HL-60 (cell line): ENCODE measurements at regions not wholly inside any gene's neighbourhood (a gene's known extent, or its start where the extent isn't known, plus 50 kb on each side); places are given as distances from the start of the nearest gene placed in this dataset.

ENCODE experiments used
- GABPA ChIP-seq: IDR thresholded peaks from 2 replicates; pipeline ENCODE4 v1.6.1; 2012; ENCODE audit warnings: low read depth
- POLR2AphosphoS5 ChIP-seq: IDR thresholded peaks from 2 replicates; pipeline ENCODE4 v1.6.1; 2012; ENCODE audit warnings: low read depth
- SPI1 ChIP-seq: IDR thresholded peaks from 2 replicates; pipeline ENCODE4 v1.6.1; 2012; ENCODE audit warnings: low read depth, mild to moderate bottlenecking, borderline replicate concordance
- TF ChIP-seq, protein P1 (sequence below): IDR thresholded peaks from one replicate; pipeline ENCODE4 v1.5.1; 2011; ENCODE audit warnings: low read length, control low read depth, inconsistent platforms; ENCODE audit not compliant: insufficient read depth
- TF ChIP-seq, protein P2 (sequence below): IDR thresholded peaks from 2 replicates; pipeline ENCODE4 v1.6.1; 2012; ENCODE audit warnings: low read depth; ENCODE audit not compliant: insufficient replicate concordance

DNA sequence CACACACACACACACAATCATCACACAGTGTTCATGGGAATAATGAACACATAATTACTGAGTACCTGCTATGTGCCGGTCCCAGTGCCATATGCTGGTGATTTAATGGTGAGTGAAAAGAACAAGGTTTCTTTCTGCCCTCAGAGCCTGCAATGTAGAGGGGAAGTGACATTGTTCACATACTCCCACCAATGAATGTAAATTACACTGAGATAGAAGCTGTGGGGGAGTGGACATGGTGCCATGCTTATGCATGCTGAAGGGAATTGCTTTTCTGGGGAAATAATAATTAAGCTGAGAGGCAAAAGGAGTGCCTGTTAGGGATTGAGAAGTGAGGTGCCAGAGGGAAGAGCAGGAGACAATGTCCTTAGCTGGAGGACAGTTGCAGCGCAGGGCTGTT, 175.1 kb downstream of the MFSD1 start:
- TF ChIP-seq POLR2AphosphoS5 (no peak), SPI1 (no peak), GABPA (no peak)
- TF ChIP-seq, protein P1, sequence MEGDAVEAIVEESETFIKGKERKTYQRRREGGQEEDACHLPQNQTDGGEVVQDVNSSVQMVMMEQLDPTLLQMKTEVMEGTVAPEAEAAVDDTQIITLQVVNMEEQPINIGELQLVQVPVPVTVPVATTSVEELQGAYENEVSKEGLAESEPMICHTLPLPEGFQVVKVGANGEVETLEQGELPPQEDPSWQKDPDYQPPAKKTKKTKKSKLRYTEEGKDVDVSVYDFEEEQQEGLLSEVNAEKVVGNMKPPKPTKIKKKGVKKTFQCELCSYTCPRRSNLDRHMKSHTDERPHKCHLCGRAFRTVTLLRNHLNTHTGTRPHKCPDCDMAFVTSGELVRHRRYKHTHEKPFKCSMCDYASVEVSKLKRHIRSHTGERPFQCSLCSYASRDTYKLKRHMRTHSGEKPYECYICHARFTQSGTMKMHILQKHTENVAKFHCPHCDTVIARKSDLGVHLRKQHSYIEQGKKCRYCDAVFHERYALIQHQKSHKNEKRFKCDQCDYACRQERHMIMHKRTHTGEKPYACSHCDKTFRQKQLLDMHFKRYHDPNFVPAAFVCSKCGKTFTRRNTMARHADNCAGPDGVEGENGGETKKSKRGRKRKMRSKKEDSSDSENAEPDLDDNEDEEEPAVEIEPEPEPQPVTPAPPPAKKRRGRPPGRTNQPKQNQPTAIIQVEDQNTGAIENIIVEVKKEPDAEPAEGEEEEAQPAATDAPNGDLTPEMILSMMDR: no peak
- TF ChIP-seq, protein P2, sequence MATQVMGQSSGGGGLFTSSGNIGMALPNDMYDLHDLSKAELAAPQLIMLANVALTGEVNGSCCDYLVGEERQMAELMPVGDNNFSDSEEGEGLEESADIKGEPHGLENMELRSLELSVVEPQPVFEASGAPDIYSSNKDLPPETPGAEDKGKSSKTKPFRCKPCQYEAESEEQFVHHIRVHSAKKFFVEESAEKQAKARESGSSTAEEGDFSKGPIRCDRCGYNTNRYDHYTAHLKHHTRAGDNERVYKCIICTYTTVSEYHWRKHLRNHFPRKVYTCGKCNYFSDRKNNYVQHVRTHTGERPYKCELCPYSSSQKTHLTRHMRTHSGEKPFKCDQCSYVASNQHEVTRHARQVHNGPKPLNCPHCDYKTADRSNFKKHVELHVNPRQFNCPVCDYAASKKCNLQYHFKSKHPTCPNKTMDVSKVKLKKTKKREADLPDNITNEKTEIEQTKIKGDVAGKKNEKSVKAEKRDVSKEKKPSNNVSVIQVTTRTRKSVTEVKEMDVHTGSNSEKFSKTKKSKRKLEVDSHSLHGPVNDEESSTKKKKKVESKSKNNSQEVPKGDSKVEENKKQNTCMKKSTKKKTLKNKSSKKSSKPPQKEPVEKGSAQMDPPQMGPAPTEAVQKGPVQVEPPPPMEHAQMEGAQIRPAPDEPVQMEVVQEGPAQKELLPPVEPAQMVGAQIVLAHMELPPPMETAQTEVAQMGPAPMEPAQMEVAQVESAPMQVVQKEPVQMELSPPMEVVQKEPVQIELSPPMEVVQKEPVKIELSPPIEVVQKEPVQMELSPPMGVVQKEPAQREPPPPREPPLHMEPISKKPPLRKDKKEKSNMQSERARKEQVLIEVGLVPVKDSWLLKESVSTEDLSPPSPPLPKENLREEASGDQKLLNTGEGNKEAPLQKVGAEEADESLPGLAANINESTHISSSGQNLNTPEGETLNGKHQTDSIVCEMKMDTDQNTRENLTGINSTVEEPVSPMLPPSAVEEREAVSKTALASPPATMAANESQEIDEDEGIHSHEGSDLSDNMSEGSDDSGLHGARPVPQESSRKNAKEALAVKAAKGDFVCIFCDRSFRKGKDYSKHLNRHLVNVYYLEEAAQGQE: no peak
